Amniotic stem cell (primary cell): ENCODE measurements at regions not wholly inside any gene's neighbourhood (a gene's known extent, or its start where the extent isn't known, plus 50 kb on each side); places are given as distances from the start of the nearest gene placed in this dataset.

Experiments used
- DNase-seq: peaks from one replicate; lab custom pipeline; 2025; lab: John Stamatoyannopoulos, UW

DNA sequence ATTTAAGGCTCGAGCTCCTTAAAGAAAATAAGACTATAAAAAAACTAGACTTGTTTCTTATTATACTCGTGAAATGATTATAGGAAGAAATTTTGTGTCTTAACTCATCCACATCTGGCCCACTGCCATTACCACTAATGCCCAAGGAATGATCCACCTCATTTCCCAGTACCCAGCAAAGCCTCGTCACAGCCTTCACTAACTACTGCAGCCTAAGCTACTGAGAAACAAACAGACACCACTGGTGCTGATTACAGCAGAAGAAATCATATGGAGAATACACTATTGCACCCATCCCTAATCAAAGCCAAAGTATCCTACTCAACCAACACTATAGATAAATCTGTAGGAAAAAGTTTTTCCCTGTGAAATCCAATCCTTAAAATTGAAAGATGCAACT lies 205.3 kb upstream of the NAV3 start:
- DNase-seq, result peak; percentile 78

GRCh38 chr12:77619425-77619824 lies 211.3 kb upstream of the NAV3 start:
- DNase-seq, result no peak

- DNase-seq, result no peak
Measured at GRCh38 chr12:77617818-77618217, 212.9 kb upstream of the NAV3 start.

DNA sequence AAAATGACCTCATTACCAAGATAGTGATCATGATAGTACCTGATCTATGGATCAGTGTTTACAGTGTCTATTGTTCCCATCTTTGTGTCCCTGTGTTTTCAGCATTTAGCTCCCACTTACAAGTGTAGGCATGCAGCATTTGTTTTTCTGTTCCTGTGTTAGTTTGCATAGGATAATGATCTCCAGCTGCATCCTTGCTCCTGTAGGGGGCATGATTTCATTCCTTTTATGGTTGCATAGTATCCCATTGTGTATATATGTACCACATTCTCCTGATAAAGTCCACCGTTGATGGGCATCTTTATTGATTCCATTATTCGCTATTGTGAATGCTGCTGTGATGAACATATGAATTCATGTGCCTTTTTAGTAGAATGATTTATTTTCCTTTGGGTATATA lies 215.4 kb upstream of the NAV3 start:
- DNase-seq, result no peak

DNA sequence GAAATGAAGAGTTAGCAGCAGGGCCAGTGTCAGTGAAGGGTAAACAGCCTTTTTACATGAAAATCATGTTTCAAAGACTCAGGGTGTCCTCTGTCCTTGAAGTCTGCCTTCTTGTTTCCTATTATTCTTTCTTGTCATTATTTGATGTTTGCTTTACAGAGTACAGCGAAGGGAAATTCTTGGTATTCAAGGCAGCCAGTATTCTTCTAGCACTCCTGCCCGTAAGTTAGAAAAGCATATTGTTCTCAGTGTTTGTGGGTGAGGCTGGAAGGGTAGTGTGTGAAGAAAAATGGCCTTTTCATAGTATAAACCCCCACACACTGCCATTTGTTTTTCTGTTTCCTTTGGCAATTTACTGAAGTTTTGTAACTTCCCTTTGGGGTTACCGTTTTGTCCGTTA lies 217.3 kb upstream of the NAV3 start:
- DNase-seq, result no peak

DNA sequence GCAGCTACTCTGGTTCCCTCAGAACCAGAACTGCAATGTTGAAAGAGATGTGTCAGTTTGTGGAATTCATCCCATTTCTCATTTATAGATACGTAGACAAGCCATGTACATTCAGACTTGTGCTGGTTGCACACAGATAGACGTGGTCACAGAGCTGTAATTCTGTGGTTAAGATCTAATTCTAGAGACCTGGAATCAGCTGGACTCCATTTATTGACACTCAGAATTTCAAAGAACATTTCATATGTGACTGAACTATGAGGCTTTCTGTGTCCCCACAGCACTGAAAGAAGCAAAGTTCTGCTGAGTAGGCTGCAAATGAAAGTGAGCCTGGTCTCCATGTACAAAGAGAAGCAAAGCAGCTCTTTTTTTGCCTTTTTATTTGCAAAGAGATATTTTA lies 220.2 kb upstream of the NAV3 start:
- DNase-seq, result no peak

DNA sequence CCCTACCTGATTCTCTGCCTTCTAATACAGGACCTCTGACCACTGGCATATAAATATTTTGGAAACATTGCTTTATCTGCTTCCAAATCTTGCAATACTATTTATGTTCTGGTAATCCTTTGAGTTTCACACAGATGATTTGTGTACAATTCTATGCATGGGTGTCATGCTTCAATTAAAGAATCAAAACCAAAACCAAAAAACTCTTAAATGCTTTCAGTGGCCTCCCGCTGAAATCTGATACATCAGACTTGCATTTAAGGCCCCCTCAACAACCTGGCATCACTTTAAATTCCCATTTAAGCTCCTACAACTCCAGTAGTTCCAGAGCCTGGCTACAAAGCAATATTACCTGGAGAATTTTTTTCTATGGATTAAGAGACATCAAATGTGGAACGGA lies 221.7 kb upstream of the NAV3 start:
- no peak for DNase-seq

GRCh38 chr12:77608271-77608824 lies 222.3 kb upstream of the NAV3 start:
- no peak for DNase-seq

DNA sequence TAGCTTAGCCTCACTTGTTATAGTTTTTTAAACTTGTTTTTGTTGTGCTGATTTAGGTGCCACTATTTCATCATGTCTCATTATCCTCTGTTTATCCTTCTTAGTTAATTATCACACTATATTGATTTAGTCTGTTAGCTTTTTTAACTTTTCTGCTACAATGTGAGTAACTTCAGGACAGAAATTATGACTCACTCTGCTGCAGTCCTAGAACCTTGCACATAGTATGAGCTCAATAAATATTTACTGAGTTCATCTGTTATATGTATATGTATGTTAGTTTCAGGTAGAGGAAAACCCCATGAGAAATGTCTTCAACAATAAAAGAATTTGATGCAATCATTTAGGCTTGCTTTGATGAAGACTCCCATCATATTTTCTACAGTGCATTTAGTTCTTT lies 224.3 kb upstream of the NAV3 start:
- no peak for DNase-seq

DNA sequence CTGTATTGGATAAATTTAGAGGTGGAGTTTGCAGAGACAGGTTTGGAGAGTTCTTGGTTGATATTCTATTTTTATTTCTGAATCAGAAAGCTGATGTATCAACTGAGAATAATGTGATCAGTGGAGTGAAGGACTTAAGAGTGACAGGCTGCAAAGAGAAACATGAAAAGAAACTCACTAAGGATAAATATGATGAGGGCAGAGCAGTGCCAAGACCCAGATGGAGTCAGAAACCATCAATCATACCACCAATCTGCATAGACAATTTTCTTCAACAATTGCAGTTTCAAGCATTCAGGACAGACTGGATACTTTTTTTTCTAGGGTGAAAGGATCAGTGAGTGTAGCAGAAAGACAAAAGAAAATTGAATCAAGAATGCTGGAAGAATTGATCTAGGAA lies 226.7 kb upstream of the NAV3 start:
- no peak for DNase-seq

DNA sequence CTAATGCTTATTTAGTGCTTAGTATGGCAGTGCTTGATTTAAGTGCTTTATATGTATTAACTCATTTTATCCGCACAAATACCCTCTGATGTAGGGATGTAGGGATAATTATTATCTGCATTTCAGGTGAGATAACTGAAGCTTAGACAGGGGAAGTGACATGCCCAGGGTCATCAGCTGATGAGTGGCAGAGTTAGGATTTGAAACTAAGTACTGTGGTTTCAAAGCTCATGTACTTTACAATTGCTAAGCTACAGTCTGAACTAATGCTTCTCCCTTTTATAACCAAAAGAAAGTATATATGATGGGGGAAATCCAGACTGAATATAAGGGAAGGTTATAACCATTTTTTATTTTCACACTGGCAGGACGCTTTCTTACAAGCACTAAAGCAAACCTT lies 229.6 kb upstream of the NAV3 start:
- DNase-seq, result no peak

- DNase-seq, result no peak
Measured at GRCh38 chr12:77600468-77600843, 230.2 kb upstream of the NAV3 start.

GRCh38 chr12:77599782-77600467 lies 230.8 kb upstream of the NAV3 start:
- no peak for DNase-seq

- DNase-seq, result no peak
Measured at GRCh38 chr12:77594366-77594765, 236.3 kb upstream of the NAV3 start.

GRCh38 chr12:77592836-77593235 lies 237.9 kb upstream of the NAV3 start:
- DNase-seq, result no peak

DNA sequence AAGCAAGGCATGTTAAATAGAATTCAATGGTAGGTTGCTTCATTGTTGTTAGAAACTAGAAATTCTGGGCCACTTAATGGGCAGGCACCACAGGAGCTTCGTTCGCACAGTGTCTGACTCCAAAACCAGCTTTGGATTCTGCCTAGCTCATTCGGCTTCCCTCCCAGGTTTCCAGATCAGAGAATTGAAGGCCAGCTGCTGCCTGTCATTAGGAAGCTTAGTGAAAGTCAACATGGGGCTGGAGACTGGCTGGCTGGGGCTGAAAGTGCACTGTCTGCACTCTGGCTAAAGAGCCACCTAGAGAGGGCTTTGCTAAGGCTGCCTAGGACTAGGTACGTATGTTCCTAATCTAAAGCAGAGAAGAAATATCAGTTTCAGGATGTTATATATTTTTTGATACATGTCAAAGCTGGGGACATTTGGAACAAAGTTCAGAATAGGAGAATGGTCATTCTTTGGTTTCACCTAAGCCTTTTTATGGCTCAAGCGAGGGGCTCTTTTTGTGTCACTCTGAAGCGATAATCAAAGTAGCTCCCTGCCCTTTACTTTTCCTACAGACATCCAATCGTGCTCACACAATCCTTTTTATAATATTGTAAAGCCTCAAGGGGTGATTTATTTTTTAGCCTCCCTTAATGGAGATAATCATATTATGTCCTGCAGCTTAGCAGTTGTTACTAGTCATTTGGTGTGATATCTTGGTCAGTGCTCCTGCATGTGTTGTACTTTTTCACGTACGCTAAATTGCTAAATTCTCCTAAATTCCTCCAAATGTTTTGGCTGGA lies 238.5 kb upstream of the NAV3 start:
- no peak for DNase-seq

DNA sequence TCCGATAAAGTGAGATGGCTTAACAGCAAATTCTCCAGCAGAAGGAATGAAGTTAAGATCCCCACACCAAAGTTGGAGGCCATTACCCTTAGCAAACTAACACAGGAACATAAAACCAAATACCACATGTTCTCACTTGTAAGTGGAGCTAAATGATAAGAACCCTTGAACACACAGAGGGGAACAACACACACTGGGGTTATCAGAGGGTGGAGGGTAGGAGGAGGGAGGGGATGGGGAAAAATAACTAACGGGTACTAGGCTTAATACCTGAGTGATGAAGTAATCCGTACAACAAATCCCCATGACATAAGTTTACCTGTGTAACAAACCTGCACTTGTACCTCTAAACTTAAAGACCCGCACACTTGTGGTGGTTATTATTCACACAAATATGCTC lies 240.4 kb upstream of the NAV3 start:
- DNase-seq, result no peak

DNA sequence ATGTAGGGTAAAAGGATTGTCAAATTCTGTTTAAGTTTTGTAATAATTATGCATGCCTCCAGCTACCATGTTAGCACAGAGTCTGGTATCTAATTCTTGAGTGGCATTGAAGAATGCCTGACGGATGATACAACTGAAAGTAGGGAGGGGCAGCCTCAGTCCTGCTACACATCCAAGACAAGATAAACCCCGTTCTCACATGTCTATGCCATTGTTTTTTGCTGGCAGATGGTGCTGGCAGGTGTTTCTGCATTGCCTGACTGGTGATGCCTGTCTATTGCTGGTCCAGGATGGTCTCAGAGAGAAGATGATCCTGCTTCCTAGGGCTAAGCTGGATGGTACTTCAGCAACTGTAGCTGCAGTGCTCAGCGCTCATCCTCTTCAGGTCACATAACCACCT lies 245.8 kb upstream of the NAV3 start:
- no peak for DNase-seq

GRCh38 chr12:77578466-77579220 lies 252.1 kb upstream of the NAV3 start:
- no peak for DNase-seq

GRCh38 chr12:77577791-77578190 lies 252.9 kb upstream of the NAV3 start:
- no peak for DNase-seq

DNA sequence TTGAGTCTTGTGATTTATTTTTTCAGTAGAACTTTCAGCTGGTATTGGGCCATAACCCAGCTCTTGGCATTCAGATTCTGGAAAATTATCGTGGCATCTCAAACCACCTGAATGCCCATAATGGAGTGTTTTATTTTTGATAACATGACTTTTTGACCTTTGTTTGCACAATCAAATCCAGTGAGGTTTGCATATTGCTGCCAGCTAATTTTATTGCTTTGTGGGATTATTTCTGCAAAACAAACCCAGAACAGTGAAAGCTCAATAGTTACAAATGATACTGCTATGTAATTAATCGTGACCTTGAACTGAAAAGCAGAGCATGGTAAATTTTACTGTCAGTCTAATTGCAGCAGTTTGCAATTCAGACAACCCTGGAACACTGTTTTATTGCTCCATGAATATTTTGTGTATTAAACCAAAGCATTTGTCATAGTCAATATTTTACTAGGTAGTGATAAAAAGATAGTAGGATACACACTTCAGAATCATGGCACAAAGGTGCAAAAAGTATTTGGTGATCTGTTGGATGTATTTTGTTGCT lies 255.2 kb upstream of the NAV3 start:
- DNase-seq, result no peak

GRCh38 chr12:77572371-77572770 lies 258.3 kb upstream of the NAV3 start:
- DNase-seq, result no peak

DNA sequence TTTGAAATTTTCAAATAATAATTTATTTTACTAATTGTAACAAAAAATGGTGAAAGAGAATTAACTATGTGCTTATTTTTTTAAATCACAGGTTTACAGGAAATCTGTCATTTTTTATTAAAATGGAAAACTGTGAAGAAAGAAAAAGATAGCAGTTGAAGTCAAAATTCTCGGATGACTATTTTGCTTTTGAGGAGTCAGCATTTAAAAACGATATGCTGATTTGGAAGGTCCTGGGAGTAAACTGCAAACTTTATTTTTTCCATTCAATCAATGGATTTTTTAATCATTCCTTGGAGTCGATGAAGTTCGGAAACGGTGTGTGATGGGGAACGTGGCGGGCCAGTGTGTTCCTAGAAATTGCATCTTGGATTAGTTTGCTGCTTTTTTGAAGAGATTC lies 258.9 kb upstream of the NAV3 start:
- no peak for DNase-seq
